HG03280 (cell line): ENCODE measurements at regions not wholly inside any gene's neighbourhood (a gene's known extent, or its start where the extent isn't known, plus 50 kb on each side); places are given as distances from the start of the nearest gene placed in this dataset.

Experiments used
- ATAC-seq: cut with Tn5 transposase; IDR thresholded peaks from one replicate; pipeline ENCODE4 v1.9.1; 2021; ENCODE audit warnings: mild to moderate bottlenecking, moderate library complexity; ENCODE audit not compliant: unreplicated experiment

DNA sequence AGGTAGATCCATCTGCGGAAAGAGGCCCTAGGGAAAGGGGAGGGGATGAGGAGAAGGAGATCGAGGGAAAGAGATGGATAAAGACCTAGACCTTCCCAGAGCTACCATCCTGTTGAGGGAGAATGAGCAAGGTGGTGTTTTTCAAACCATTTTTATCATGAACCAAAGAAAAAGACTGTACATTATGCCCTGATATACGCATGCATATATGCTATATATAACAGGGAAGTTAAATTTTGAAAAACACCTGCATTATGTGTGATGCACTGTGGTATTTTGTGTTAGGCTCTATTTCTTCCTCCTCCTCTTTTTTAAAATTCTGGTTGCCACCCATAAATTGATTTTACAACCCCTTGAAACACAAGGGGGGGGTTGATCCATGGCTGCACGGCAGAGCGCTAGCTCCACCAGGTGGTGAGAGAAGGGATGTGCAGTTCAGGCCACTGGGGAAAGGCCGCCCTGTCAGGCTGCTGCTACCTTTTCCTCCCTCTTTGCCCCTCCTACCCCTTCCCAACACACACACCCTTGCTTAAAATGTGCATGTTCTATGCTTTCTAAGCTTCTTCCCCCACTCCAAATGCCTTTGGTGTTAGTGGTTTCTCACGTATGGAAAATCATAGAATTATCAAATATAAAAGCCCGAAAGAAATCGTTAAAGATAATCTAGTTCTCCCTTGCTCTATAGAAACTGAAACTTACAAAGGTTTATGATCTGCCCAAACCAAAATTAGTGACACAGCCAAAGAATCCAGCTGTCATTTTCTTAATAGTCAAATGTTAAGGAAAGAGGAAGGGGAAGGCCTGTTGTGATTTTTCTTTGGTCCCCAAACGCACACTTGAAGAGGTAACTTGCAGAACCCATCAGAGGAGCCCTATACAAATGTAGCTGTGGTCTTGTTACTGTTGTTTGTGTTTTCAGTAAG lies 262.0 kb upstream of the UMPS start:
- peak; percentile 52 for ATAC-seq

DNA sequence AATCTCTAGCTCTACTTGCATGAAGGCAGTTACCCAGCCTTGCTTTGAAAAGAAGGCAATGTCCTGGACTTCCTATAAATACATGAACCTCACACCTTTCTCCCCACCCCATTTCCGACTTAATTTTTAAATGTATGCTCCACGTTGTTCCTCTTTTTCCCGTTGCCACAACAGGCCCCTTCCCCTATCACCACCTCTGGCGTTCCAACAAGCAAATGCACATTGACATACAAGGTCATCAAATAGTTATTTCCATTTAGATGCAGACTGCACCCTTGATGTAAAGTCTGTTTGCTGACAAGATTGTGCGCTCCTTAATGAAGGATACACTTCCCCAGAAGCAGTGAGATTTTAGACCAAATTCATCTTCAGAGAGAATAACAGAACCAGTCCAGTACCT lies 260.7 kb upstream of the UMPS start:
- no peak for ATAC-seq

DNA sequence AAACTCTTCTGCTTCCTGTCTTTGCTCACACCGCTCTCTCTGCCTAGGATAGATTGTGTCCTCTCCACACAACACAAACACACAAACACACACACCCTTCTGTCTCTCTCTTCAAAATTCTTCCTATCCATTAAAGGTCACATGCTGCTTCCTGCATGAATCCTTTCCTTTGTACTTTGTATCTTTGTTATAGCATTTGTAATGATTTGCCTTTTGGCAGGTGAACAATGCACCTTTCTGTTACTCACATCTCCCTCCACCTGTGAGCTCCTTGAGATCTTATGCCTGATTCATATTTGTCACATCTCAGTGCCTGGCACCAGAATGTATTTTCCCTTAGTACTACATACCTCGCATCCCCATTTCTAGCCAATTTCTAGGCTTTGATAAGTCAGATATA lies 251.4 kb upstream of the UMPS start:
- no peak for ATAC-seq

DNA sequence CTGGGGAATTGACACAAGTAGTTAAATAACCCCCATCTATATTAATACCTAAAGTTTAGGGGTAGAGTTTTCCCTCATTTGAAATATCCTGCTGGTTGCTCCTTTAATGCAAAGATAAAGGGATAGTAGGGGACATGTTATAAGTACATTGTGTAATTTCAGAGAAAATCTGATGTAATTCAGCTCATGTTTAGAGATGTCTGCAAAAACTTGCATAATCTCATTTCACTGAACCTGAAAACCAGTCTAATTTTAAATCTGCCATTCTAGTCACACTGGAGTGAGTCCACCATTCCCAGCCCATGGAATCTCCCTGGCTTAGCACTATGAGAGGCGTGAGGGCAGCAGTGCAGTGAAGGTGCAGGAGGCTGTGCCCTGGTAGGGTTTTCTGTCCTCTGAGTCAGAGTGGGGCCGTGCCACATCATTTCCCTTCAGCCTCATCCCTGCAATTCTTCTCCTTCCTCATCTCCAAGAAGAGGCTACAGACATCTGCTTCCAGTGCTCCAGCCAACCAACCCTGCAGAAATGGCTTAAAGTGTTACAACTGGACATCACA lies 246.3 kb upstream of the UMPS start:
- ATAC-seq = no peak

DNA sequence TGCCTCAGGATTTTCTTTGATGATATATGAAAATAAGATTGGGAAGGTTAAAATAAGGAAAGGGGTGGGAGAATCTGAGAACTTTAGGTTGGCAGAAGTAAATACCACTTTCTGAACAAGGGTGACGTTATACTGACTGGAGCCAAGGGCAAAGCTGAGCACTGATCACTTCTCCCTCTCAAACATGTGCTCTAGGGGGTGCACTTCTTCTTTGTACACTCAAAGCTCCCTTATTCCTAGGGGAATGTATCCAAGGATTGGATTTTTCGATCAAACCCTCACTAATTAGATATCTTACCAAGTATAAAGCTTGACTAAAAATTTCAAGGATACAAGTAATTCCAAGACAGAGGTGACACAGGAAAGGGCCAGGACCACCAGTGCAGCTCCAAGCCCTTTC lies 243.9 kb upstream of the UMPS start:
- no peak for ATAC-seq

DNA sequence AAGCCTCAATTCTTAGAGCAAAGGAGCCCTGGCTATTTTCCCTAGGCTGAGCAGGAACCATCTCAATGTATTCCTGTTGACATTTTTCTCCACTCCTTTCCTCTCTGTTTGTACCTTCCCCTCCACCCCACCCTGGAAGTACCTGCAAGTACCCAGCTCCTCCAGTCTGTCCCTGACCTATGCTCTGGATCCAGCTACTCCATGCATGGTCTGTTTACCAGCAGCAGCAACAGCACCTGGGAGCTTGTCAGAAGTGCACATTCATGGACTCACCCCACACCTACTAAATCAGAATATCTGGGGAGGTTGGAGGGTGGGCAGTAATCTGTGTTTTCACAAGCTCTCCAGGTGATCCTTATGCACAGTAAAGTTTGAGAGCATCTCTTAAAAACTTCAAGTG lies 240.7 kb upstream of the UMPS start:
- no peak for ATAC-seq

DNA sequence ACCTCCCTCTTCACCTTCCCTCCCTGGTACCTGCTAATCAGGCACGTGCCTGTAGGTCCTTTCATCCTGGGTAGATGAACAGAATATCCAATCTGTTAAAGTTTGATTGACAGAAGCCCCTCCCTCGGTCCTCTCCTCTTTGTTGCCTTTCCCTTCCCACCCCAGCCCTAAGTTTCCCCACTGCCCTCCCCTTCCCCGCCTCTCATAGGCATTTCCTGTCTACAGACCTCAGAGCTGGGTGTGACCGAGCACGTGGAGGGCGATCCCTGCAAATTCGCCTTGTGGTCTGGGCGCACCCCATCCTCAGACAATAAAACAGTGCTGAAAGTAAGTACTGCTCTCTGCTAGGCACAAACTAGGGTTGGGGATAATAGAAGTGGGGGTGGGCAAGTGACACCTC lies 239.2 kb upstream of the UMPS start:
- no peak for ATAC-seq

DNA sequence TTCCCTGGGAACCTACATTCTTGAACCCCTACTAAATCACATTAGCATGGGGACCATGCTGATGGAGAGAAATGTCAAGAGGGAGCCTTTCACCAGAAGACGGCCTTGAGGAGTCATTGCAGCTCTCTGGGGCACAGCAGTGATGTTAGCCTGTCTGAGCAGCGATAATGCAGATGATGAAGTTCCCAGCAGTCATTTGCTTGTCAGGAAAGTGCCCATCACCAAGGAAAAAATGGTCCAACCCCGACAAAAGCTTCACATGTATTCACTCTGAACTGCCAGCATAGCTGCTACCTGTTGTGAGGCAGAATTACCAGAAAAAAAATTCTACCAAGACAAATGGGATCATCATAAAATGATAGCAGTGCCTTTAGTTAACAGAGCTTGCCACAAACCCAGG lies 238.4 kb upstream of the UMPS start:
- no peak for ATAC-seq

DNA sequence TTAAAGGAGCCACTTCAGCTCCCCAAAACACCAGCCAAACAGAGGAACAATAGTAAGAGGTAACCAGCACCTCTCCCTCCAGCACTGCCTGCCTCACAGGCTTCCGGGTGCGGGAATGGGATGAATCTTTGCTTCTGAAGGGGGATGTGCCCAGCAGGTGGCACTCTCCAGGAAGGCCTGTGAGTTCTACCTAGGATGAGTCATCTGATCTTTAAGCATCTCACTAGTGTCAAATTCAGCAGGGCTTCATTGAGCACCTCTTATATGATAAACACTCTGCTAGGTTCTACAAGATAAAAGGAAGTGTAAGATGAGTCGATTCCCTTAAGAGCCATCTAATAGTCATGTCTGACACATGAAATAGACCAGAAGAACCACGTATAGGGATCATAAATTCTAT lies 237.4 kb upstream of the UMPS start:
- ATAC-seq = no peak

DNA sequence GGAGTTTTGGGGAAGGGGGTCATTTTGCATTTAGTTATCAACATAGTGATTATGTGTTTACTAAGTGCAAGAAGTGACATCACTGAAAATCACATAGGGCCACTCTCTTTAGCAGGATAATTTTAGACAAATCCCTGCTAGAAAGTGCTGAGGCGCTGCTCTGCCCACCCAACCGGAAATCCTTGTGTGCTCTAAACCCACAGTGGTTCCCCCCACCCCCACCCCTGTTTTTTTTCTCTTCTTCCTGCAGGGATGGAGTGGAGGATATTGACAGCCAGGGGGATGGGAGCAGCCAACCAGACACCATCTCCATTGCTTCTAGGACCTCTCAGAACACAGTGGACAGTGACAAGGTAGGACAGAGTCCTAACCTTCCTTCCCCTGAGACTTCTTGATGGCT lies 234.2 kb upstream of the UMPS start:
- no peak for ATAC-seq

DNA sequence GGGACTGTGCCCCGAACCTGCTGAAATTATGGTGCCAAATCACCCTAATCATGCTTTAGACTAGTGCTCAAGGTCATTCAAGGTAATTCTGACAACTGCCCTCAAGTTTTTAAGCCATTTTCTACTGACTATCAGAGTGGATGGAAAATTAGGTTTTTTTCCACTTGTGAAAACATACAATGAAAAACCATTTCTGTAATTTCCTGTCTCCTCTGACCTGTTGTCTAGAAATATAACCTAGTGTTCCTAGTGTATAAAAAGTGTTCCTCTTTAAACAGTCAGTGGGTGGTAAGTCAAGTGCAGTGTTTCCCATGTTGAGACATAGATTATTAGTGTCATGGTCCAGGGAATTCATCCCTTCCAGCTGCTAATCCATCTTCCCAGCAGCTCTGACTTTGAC lies 232.8 kb upstream of the UMPS start:
- no peak for ATAC-seq

DNA sequence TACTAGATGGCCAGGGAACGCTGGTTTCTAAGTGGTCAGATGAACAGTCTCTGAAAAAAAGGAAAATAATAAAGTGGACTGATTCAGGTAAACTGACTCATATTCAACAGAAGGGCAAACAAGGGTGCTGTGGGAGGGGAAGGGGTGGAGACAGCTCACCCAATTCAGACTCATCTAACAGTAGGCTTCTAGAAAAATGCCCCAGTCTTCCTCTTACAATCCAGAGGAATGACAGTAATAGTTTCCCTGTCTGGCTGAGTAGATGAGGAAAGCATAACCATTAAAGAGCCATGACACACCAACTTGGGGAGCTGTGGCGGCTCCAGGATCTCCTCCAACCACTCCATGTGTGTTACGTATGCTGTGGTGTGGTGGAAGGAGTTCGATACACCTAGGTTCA lies 231.4 kb upstream of the UMPS start:
- no peak for ATAC-seq

DNA sequence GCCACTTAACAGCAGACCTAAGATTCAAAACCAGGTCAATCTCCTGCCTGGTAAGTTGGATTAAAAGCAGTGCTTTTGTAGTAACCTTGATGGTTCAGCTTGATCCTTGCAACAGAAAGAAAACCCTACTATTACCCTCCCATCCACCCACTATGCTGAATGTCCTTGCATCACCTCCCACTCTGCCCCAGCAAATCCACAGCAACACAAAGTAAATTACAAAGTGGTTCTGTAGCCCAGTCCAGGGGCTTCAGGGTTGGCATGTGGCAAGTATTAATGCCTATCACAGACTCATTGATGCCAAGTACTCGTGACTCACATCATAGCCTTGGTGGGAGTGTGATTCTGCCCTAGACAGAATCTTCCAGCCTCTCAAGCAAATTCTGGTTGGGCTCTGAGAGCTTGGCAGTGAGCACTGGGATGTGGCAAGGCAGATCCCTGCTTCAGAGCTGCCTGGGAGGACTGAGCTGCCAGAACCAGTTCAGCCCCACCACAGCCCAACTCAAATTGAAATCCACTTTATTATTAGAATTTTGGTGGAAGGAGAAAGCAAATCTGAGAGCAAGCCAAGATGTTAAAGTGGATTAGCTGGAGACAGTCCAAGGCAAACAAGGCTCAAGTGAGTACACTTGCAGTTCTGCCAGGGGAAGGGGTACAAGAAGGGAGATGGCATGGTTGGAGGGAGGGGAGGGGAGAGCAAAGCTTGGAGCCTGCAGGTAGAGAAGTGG lies 225.8 kb upstream of the UMPS start:
- no peak for ATAC-seq

DNA sequence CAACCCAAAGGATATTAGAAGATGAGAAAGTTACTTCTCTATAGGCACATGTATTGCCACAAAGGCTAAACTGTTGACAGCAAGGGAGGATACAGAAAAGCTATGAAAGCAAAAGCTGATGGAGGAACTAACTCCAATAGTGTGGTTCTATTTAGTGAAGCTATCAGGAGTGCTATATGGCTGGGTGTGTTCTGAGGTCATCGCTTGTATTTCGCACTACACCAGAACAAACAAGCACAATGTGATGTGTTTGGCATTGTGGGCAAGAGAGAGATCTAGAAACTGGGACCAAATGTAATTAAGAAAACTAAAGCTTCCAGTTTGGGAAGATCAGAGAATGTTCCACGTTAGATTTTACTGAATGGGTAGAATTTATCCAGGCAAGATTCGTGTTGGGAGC lies 220.4 kb upstream of the UMPS start:
- no peak for ATAC-seq

DNA sequence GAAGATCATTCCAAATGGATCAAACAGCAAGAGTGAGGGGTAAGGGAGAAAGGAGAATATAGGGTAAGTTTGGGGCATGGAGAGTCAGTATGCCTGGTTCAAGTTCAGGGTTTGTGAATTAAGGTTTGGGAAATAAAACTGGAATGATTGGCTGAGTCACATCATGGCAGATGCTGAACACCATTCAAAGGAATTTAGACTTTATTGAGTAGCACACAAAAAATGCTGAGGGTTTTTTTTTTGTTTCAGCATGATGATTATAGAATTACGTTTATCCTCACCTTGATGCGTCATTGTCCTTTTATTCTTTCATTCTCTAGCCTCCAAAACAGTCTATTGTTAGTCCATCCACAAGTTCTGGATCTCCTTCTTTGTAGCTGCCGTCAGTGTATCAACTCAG lies 220.0 kb upstream of the UMPS start:
- ATAC-seq = no peak

DNA sequence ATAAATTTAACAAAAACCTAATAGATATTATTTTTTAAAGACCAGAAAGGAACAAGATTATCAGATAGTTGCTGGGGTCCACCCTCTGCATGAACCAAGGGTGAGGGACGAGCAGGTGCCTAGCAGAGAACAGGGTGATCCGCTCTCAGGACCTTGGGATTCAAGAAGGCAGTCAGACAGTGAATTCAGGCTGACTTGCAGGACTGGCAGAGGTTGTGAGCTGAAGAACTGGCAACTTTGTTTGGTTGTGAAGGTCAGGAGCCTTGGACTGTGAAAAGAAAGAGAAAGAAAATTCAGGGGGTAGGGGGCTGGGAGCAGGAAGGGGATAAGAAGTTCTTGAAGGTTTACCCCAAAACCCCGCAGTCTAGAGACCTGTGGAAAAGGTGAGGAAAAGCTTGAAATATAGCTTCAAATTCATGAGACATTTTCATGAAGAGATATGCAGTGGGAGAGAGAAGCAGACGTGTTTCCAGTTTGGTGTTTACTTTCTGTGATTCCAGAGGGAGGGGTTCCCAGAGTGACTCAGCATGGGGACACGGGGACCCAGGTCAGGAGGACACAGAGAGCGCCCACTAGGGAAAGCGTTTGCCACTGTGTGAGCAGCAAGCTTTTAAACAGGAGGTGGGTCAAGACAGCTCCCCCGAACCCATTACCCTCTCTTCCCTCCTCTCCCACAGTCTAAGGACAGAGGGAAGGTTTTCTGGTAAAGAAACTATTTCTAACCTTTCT lies 217.2 kb upstream of the UMPS start:
- ATAC-seq = no peak

DNA sequence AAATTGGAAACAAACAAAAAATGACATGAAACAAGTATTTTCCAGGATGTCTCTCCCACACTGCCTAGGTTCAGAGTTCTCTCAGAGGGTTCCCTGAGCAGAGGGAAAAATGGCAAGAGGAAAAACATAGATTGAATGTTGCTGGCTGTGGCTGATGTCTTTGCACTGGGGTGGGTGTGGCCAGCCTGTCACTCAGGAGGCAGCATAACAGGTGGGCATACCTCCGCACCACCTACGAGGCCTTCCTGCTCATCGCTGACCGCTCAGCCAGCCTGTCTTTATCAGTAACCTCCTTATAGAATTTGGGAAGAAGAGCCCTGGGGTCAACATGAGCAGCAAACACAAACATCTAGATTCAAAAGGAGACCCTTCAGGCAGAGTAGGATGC lies 216.6 kb upstream of the UMPS start:
- no peak for ATAC-seq

DNA sequence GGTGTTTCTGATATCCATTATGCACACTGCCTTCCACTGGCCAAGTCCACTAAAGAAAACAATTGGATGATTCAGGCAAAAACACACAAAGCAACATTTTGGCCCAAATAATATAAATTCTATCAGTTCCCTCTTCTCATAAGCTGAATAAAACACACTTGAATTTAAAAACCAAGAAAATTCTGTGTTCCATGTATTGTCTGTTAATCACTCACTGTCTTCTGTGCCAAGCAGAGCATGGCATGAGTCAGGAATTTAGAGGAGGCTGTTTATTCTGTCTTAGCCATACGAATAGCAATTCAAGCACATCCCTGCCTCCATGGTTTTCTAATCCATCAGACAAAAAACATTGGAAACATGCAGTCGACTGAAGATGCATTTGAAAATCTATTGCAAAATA lies 215.6 kb upstream of the UMPS start:
- no peak for ATAC-seq

DNA sequence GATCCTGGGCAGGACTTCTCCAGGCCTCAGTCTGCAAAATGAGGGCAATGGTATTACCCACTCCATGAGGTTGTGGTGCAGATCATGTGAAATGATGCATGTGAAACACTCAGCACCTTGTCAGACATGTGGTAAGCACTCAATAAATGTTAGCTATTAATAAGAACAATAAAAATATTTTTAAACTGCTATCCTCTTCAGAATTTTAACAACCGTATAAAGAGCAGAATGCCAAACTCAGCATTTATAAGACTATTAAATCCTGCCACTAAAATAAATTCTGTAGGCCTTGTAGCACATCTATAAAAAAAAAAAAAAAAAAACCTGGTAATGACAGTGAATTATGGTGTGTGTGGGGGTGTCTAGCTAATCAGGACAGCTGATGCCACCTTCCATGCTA lies 213.9 kb upstream of the UMPS start:
- ATAC-seq = no peak

DNA sequence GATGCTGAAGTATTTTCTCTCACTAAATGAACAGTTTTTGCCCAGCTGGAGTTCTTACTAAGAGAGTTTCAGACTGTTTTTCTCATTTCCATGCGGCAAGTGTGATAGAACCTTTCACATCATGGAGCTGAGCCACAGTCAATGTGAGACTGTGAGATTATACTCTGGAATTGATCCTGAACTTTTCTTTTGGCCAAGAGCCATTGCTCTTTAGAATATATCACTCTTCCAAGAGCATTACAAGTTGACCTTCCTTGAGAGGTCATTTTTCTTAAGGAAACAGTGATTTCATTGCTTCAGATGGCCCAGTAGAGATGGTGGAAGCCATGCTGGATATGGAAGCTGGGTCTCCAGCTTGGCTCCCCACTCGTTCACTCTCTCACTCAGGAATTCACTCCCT lies 212.9 kb upstream of the UMPS start:
- no peak for ATAC-seq

DNA sequence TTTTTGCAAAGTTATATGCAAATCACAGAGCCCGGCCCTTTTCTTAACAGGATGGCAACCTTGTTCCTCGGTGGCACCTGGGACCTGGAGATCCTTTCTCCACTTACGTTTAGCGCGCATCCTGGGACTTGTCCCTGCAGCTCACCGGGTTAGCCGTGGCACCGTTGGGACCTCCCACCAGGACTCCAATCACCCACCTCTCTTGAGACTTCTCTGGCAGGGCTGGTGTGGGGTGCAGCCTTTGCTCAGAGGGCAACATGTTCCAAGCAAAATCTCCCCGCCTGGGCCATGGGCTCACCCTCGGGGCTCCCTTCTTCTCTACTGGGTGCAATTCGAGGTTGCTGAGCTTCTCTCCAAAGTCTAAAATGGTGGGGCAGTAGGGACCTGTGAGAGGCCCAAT lies 211.9 kb upstream of the UMPS start:
- no peak for ATAC-seq
